Astrocyte (in vitro differentiated cells and primary cell): ENCODE measurements at regions not wholly inside any gene's neighbourhood (a gene's known extent, or its start where the extent isn't known, plus 50 kb on each side); places are given as distances from the start of the nearest gene placed in this dataset.

Experiments
- DNase-seq: peaks from one replicate; pipeline ENCODE4 v3.0.0-alpha.2; 2010; ENCODE audit warnings: low read depth
- FAIRE-seq: peaks from 2 replicates; lab custom pipeline; 2011; peaks lifted over from hg19 to GRCh38; lab: Jason Lieb, UNC
- H2AFZ ChIP-seq: 2 replicates; pipeline ENCODE4 v1.6.0; 2012; ENCODE audit warnings: low read depth, low read length, inconsistent platforms
- H3K27ac ChIP-seq: 2 replicates; pipeline ENCODE4 v1.5.1; 2011; ENCODE audit warnings: low read depth, low read length, inconsistent platforms
- H3K27me3 ChIP-seq: 2 replicates; pipeline ENCODE4 v1.6.0; 2011; ENCODE audit warnings: low read length, inconsistent platforms; ENCODE audit not compliant: insufficient read depth
- H3K36me3 ChIP-seq: 2 replicates; pipeline ENCODE4 v1.5.1; 2011; ENCODE audit warnings: low read length, inconsistent platforms; ENCODE audit not compliant: insufficient read depth
- H3K4me1 ChIP-seq: 2 replicates; pipeline ENCODE4 v1.5.1; 2011; ENCODE audit warnings: low read length, inconsistent platforms; ENCODE audit not compliant: insufficient read depth
- H3K4me2 ChIP-seq: 2 replicates; pipeline ENCODE4 v1.6.0; 2012; ENCODE audit warnings: low read length, inconsistent platforms
- H3K4me3 ChIP-seq: 2 replicates; pipeline ENCODE4 v1.5.1; 2011; ENCODE audit warnings: low read depth, mild to moderate bottlenecking, low read length, inconsistent platforms; ENCODE audit not compliant: insufficient read depth
- H3K79me2 ChIP-seq: 2 replicates; pipeline ENCODE4 v1.6.0; 2012; ENCODE audit warnings: mild to moderate bottlenecking, low read length, inconsistent platforms; ENCODE audit not compliant: insufficient read depth
- H3K9ac ChIP-seq: 2 replicates; pipeline ENCODE4 v1.6.0; 2012; ENCODE audit warnings: mild to moderate bottlenecking, low read length, inconsistent platforms
- H3K9me3 ChIP-seq: 2 replicates; pipeline ENCODE4 v1.5.1; 2012; ENCODE audit warnings: low read depth, mild to moderate bottlenecking, low read length, inconsistent platforms; ENCODE audit not compliant: insufficient read depth
- H4K20me1 ChIP-seq: 2 replicates; pipeline ENCODE4 v1.6.0; 2012; ENCODE audit warnings: low read length, inconsistent platforms; ENCODE audit not compliant: insufficient read depth
- H3K27ac Mint-ChIP-seq: one replicate; pipeline ENCODE4 v1.8.0; 2021; ENCODE audit warnings: mild to moderate bottlenecking, mixed read lengths; ENCODE audit not compliant: unreplicated experiment
- H3K27me3 Mint-ChIP-seq: one replicate; pipeline ENCODE4 v1.8.0; 2021; ENCODE audit warnings: low read depth, mixed read lengths; ENCODE audit not compliant: unreplicated experiment
- H3K36me3 Mint-ChIP-seq: one replicate; pipeline ENCODE4 v1.8.0; 2021; ENCODE audit warnings: low read depth, mixed read lengths; ENCODE audit not compliant: unreplicated experiment
- H3K4me1 Mint-ChIP-seq: one replicate; pipeline ENCODE4 v1.8.0; 2021; ENCODE audit warnings: low read depth, mixed read lengths; ENCODE audit not compliant: unreplicated experiment
- H3K4me3 Mint-ChIP-seq: one replicate; pipeline ENCODE4 v1.8.0; 2021; ENCODE audit warnings: mild to moderate bottlenecking, moderate library complexity, mixed read lengths; ENCODE audit not compliant: unreplicated experiment
- H3K9me3 Mint-ChIP-seq: one replicate; pipeline ENCODE4 v1.8.0; 2021; ENCODE audit warnings: mild to moderate bottlenecking, mixed read lengths; ENCODE audit not compliant: unreplicated experiment
- EZH2 ChIP-seq: IDR thresholded peaks from 2 replicates; pipeline ENCODE4 v1.6.1; 2012; ENCODE audit warnings: mild to moderate bottlenecking, low read length, inconsistent platforms; ENCODE audit not compliant: insufficient read depth
- TF ChIP-seq, protein P1 (sequence below): IDR thresholded peaks from 2 replicates; pipeline ENCODE4 v1.5.1; 2011; ENCODE audit warnings: low read depth, mild to moderate bottlenecking, inconsistent platforms, low read length, moderate library complexity; ENCODE audit not compliant: insufficient read depth

DNA sequence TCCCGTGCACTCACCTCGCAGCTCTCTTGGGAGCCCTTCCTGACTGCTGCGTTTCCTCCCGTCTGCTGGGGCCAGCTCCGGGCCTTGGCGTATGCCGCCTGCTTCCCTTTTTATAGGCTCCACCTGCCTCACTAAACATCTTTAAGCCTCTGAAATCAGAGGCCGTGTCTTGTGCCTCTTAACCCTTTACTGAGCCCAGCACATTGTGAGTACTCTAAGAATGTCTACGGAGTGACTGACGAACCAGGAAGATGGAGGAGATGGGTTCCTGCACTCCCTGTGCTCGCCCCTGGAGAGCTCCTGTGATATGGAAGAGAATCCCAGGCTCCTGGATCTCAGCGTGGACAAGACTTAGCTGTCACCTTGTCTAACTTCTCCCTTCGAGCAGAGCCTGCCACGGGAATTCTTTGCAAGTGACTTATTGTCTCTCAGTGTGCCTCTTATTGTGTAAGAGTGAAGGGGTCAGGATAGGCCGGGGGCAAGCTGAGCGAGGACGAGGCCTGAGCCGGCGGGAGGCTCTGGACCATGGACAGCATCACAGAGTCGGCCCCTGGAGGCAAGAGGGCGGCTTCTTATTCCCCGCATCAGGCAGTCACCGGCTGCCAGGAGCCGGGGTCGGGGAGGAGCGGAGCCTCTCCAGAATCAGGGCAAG is 70.9 kb upstream of the CCDC167 start:
- Mint-ChIP-seq H3K27me3 (peaks cover 49% of the 10 kb centered on the region), H3K4me3 (no peak overlapping the region), H3K4me1 (peaks cover 6% of the 10 kb centered on the region), H3K27ac (no peak overlapping the region), H3K36me3 (peaks cover under 1% of the 10 kb centered on the region), H3K9me3 (no peaks in the 10 kb centered on the region)
- Histone ChIP-seq H4K20me1 (no peaks in the 10 kb centered on the region), H3K79me2 (no peaks in the 10 kb centered on the region), H3K27me3 (no peaks in the 10 kb centered on the region), H3K9me3 (no peaks in the 10 kb centered on the region), H3K36me3 (no peaks in the 10 kb centered on the region), H3K4me3 (no peak overlapping the region), H3K4me2 (no peak overlapping the region), H2AFZ (no peak overlapping the region), H3K27ac (no peak overlapping the region), H3K4me1 (peaks cover 8% of the 10 kb centered on the region), H3K9ac (no peak overlapping the region)
- no peak for FAIRE-seq
- no peak for TF ChIP-seq EZH2
- TF ChIP-seq, protein P1, sequence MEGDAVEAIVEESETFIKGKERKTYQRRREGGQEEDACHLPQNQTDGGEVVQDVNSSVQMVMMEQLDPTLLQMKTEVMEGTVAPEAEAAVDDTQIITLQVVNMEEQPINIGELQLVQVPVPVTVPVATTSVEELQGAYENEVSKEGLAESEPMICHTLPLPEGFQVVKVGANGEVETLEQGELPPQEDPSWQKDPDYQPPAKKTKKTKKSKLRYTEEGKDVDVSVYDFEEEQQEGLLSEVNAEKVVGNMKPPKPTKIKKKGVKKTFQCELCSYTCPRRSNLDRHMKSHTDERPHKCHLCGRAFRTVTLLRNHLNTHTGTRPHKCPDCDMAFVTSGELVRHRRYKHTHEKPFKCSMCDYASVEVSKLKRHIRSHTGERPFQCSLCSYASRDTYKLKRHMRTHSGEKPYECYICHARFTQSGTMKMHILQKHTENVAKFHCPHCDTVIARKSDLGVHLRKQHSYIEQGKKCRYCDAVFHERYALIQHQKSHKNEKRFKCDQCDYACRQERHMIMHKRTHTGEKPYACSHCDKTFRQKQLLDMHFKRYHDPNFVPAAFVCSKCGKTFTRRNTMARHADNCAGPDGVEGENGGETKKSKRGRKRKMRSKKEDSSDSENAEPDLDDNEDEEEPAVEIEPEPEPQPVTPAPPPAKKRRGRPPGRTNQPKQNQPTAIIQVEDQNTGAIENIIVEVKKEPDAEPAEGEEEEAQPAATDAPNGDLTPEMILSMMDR, result no peak
- DNase-seq, result no peak

DNA sequence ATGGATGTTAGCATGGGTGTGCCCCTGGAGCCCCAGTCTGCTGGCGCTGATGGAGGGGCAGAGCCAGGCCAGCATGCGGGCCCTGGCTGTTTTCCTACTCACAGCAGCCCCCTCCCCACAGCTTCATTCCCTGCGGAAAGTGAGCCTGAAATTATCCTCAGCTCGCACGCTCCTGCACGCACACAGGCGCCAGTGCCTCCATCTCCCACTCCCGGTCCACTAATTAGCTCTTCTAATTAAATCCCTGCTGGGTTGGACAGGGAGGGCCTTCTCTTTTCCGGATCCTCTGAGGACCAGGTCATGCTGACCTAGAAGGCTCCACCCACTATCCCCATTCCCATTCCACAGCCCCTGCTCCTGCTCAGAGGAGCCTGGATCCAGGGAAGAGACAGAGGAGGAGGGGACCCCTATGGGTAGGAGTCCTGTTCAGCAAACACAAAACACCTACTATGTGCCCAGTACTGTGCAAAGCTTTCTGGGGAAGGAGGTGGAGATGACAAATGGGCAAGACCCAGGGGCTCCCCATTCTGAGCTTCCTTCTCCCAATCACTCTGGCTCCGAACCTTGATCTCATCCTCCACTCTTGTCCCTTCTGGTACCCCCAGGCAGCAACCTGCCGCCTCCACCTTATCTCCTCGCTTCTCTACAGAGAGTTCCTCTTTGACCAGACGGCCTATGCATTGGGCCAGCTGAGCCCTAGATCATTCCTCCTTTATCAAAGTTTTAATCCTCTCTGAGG is 70.2 kb upstream of the CCDC167 start:
- Mint-ChIP-seq H3K27me3 (peaks cover 56% of the 10 kb centered on the region), H3K4me1 (peaks cover 3% of the 10 kb centered on the region), H3K9me3 (no peaks in the 10 kb centered on the region), H3K36me3 (no peaks in the 10 kb centered on the region), H3K4me3 (no peak overlapping the region), H3K27ac (peak overlapping the region; percentile 34)
- Histone ChIP-seq H4K20me1 (no peaks in the 10 kb centered on the region), H3K4me1 (peaks cover 10% of the 10 kb centered on the region), H3K9me3 (no peaks in the 10 kb centered on the region), H3K9ac (no peak overlapping the region), H3K27ac (no peak overlapping the region), H3K27me3 (peaks cover 4% of the 10 kb centered on the region), H3K4me3 (no peak overlapping the region), H2AFZ (no peak overlapping the region), H3K4me2 (no peak overlapping the region), H3K36me3 (no peaks in the 10 kb centered on the region), H3K79me2 (no peaks in the 10 kb centered on the region)
- TF ChIP-seq, protein P1, result no peak
- no peak for TF ChIP-seq EZH2
- FAIRE-seq (no peak), DNase-seq (no peak)

DNA sequence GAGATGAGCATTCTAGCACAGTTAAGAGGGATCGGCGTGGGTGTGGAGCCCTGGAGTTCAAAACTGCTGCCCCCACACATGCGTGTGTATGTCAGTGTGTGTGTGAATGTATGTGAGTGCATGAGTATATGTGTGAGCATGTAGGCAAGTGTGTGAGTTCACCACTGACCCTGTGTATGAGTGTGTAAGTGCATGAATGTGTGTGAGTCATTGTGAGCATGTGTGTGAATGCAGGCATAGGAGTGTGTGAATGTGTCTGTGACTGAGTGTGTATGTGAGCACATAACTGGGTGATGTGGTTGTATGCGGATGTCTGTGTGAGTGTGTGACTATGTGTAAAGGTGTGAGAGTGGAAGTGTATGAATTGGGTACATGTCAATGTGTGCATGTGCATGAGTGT is 69.6 kb upstream of the CCDC167 start:
- H3K27ac ChIP-seq, result no peak overlapping the region
- H3K4me3 Mint-ChIP-seq, result no peak overlapping the region
- DNase-seq (no peak), FAIRE-seq (no peak)
- H3K36me3 Mint-ChIP-seq, result no peaks in the 10 kb centered on the region
- no peak overlapping the region for H2AFZ ChIP-seq
- H3K4me1 Mint-ChIP-seq, result peaks cover 3% of the 10 kb centered on the region
- H3K27me3 Mint-ChIP-seq, result peaks cover 62% of the 10 kb centered on the region
- no peaks in the 10 kb centered on the region for H3K36me3 ChIP-seq
- H3K79me2 ChIP-seq, result no peaks in the 10 kb centered on the region
- H3K4me3 ChIP-seq, result no peak overlapping the region
- no peak for TF ChIP-seq EZH2
- TF ChIP-seq, protein P1, result no peak
- peaks cover 10% of the 10 kb centered on the region for H3K4me1 ChIP-seq
- no peaks in the 10 kb centered on the region for H3K9me3 Mint-ChIP-seq
- H3K9me3 ChIP-seq, result no peaks in the 10 kb centered on the region
- H3K27ac Mint-ChIP-seq, result no peak overlapping the region
- no peak overlapping the region for H3K4me2 ChIP-seq
- peaks cover 5% of the 10 kb centered on the region for H3K27me3 ChIP-seq
- H4K20me1 ChIP-seq, result no peaks in the 10 kb centered on the region
- no peak overlapping the region for H3K9ac ChIP-seq
